ENCODE measurements at regions not wholly inside any gene's neighbourhood (a gene's known extent, or its start where the extent isn't known, plus 50 kb on each side); places are given as distances from the start of the nearest gene placed in this dataset.

DNA sequence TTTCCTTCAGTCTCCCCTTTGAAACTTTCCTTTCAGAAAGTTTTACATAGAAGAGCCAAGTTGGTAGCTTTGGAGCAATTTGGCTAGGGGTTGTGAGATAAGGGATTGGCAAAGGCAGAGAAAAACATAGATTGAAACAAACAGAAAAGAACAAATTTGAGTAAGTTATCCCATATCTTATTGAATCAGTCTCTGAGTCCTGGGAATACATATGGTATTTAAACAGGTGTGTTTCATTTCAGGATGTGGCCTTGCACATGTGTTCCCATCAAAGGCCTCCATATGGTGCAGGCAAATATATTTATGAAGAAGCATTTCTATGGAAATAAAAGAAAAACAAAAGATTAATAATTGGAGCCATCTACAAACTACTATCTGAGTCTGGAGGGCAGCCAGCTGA is 227.9 kb upstream of the ZFP42 start:
- DNase-seq (ENCODE audit: low read depth, low spot score), result no peak
- Histone ChIP-seq H3K9me3 (ENCODE audit: control insufficient read depth, insufficient read depth, low read length) (no peaks in the 10 kb centered on the region), H3K4me1 (ENCODE audit: control insufficient read depth, insufficient read depth, low read length) (no peaks in the 10 kb centered on the region), H3K27ac (ENCODE audit: low read length) (no peak overlapping the region), H3K4me3 (ENCODE audit: low read length) (no peak overlapping the region), H3K27me3 (ENCODE audit: control insufficient read depth, insufficient read depth, low read length) (no peaks in the 10 kb centered on the region), H3K36me3 (ENCODE audit: control insufficient read depth, insufficient read depth, low read length) (no peaks in the 10 kb centered on the region)

DNA sequence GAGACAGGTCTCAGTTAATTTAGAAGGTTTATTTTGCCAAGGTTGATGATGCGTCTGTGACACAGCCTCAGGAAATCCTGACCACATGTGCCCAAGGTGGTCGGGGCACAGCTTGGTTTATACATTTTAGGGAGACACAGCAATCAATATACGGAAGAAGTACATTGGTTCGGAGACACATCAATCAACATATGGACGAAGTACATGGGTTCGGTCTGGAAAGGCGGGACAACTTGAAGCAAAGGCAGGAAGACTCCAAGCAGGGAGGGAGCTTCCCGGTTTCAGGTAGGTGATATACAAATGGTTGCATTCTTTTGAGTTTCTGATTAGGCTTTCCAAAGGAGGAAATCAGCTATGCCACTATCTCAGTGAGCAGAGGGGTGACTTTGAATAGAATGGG is 225.2 kb upstream of the ZFP42 start:
- no CpG with 5 or more reads among the region's 8 CpGs for WGBS (ENCODE audit: insufficient coverage, insufficient read length)
- Histone ChIP-seq H3K4me1 (ENCODE audit: control insufficient read depth, insufficient read depth, low read length) (no peaks in the 10 kb centered on the region), H3K27me3 (ENCODE audit: control insufficient read depth, insufficient read depth, low read length) (no peaks in the 10 kb centered on the region), H3K4me3 (ENCODE audit: low read length) (no peak overlapping the region), H3K27ac (ENCODE audit: low read length) (no peak overlapping the region), H3K36me3 (ENCODE audit: control insufficient read depth, insufficient read depth, low read length) (no peaks in the 10 kb centered on the region), H3K9me3 (ENCODE audit: control insufficient read depth, insufficient read depth, low read length) (no peaks in the 10 kb centered on the region)
- peak; percentile 48 for DNase-seq (ENCODE audit: low read depth, low spot score)

- Histone ChIP-seq H3K36me3 (ENCODE audit: control insufficient read depth, insufficient read depth, low read length) (no peaks in the 10 kb centered on the region), H3K27ac (ENCODE audit: low read length) (no peak overlapping the region), H3K9me3 (ENCODE audit: control insufficient read depth, insufficient read depth, low read length) (peaks cover 2% of the 10 kb centered on the region), H3K27me3 (ENCODE audit: control insufficient read depth, insufficient read depth, low read length) (no peaks in the 10 kb centered on the region), H3K4me3 (ENCODE audit: low read length) (no peak overlapping the region), H3K4me1 (ENCODE audit: control insufficient read depth, insufficient read depth, low read length) (no peaks in the 10 kb centered on the region)
- no CpG with 5 or more reads among the region's 3 CpGs for WGBS (ENCODE audit: insufficient coverage, insufficient read length)
- no peak for DNase-seq (ENCODE audit: low read depth, low spot score)
These were observed 217.6 kb upstream of the ZFP42 start for GRCh38 chr4:187777954-187778353.

- Histone ChIP-seq H3K9me3 (ENCODE audit: control insufficient read depth, insufficient read depth, low read length) (peaks cover 2% of the 10 kb centered on the region), H3K4me3 (ENCODE audit: low read length) (no peak overlapping the region), H3K4me1 (ENCODE audit: control insufficient read depth, insufficient read depth, low read length) (no peaks in the 10 kb centered on the region), H3K27me3 (ENCODE audit: control insufficient read depth, insufficient read depth, low read length) (no peaks in the 10 kb centered on the region), H3K27ac (ENCODE audit: low read length) (no peak overlapping the region), H3K36me3 (ENCODE audit: control insufficient read depth, insufficient read depth, low read length) (no peaks in the 10 kb centered on the region)
- no peak for DNase-seq (ENCODE audit: low read depth, low spot score)
- no CpG with 5 or more reads among the region's 2 CpGs for WGBS (ENCODE audit: insufficient coverage, insufficient read length)
These were observed 215.5 kb upstream of the ZFP42 start for GRCh38 chr4:187780070-187780469.

DNA sequence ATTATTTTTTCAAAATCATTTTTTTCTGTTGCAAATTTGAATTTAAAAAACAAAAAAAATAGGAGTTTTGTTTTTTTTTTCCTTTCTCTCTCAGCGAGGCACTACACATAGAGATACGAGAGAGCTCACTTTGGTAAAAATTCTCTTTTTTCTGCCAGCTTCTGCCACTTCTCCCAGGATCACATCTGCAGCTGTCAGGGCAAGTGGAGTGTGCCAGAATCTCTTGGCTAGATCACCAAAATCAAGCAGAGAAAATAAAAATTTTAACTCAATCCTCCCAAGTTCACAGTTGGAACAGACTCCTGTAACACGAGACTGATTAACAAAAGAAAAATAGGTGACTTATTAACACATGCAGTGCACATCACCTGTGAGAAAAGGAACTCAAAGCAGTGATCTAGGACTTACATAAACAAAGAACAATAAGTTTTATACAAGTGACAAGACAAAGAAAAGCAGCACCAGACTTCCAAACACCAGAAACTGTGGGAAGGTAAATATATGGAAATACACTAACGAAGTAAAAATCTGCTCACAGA is 213.2 kb upstream of the ZFP42 start:
- no peak for DNase-seq (ENCODE audit: low read depth, low spot score)
- WGBS (ENCODE audit: insufficient coverage, insufficient read length), result no CpG with 5 or more reads among the region's 4 CpGs
- H3K36me3 ChIP-seq (ENCODE audit: control insufficient read depth, insufficient read depth, low read length), result no peaks in the 10 kb centered on the region
- H3K27me3 ChIP-seq (ENCODE audit: control insufficient read depth, insufficient read depth, low read length), result no peaks in the 10 kb centered on the region
- H3K4me3 ChIP-seq (ENCODE audit: low read length), result no peak overlapping the region
- H3K4me1 ChIP-seq (ENCODE audit: control insufficient read depth, insufficient read depth, low read length), result no peaks in the 10 kb centered on the region
- no peak overlapping the region for H3K27ac ChIP-seq (ENCODE audit: low read length)
- peaks cover 2% of the 10 kb centered on the region for H3K9me3 ChIP-seq (ENCODE audit: control insufficient read depth, insufficient read depth, low read length)

DNA sequence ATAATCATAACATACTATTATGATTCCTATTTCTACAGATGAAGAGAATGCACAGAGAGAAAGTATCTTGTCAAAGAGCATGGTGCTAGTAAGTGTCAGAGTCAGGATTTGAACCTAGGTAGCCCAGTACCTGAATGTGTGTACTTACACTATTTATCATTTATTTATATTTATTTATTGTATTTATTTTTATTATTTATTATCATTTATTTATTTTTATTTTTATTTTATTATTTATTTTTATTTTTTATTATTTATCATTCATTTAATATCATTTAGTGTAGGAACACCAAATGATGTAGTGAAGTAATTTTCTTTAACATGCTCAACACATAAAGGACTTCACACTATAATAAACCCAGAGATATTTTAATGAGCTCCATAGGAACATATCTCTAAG is 209.4 kb upstream of the ZFP42 start:
- Histone ChIP-seq H3K9me3 (ENCODE audit: control insufficient read depth, insufficient read depth, low read length) (no peaks in the 10 kb centered on the region), H3K4me1 (ENCODE audit: control insufficient read depth, insufficient read depth, low read length) (no peaks in the 10 kb centered on the region), H3K4me3 (ENCODE audit: low read length) (no peak overlapping the region), H3K36me3 (ENCODE audit: control insufficient read depth, insufficient read depth, low read length) (no peaks in the 10 kb centered on the region), H3K27ac (ENCODE audit: low read length) (no peak overlapping the region), H3K27me3 (ENCODE audit: control insufficient read depth, insufficient read depth, low read length) (no peaks in the 10 kb centered on the region)
- no peak for DNase-seq (ENCODE audit: low read depth, low spot score)

DNA sequence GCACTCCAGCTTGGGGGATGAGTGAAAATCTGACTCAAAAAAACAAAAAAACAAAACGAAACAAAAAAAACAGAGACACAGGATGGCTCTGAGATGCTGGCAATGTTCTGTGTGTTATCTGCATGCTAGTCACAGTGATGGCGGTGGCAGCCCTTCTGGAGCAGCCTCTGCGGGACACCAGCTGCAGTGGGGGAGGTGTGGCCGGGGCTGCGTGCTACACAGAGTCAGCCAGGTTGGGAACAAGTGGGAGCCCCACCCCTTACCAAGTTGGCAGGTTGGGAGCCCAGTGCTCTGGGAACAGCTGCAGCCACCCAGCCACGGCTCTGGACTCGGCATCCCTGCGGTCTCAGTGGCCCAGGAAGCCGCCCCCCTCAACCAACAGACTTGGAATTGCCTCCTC is 206.5 kb upstream of the ZFP42 start:
- no peaks in the 10 kb centered on the region for H3K9me3 ChIP-seq (ENCODE audit: control insufficient read depth, insufficient read depth, low read length)
- H3K27me3 ChIP-seq (ENCODE audit: control insufficient read depth, insufficient read depth, low read length), result no peaks in the 10 kb centered on the region
- no peak overlapping the region for H3K27ac ChIP-seq (ENCODE audit: low read length)
- no peaks in the 10 kb centered on the region for H3K36me3 ChIP-seq (ENCODE audit: control insufficient read depth, insufficient read depth, low read length)
- no peak for DNase-seq (ENCODE audit: low read depth, low spot score)
- no peaks in the 10 kb centered on the region for H3K4me1 ChIP-seq (ENCODE audit: control insufficient read depth, insufficient read depth, low read length)
- no CpG with 5 or more reads among the region's 9 CpGs for WGBS (ENCODE audit: insufficient coverage, insufficient read length)
- H3K4me3 ChIP-seq (ENCODE audit: low read length), result no peak overlapping the region

GRCh38 chr4:187795737-187796136 is 199.8 kb upstream of the ZFP42 start:
- H3K9me3 ChIP-seq (ENCODE audit: control insufficient read depth, insufficient read depth, low read length), result no peaks in the 10 kb centered on the region
- DNase-seq (ENCODE audit: low read depth, low spot score), result no peak
- no peaks in the 10 kb centered on the region for H3K4me1 ChIP-seq (ENCODE audit: control insufficient read depth, insufficient read depth, low read length)
- H3K36me3 ChIP-seq (ENCODE audit: control insufficient read depth, insufficient read depth, low read length), result no peaks in the 10 kb centered on the region
- H3K4me3 ChIP-seq (ENCODE audit: low read length), result no peak overlapping the region
- no peaks in the 10 kb centered on the region for H3K27me3 ChIP-seq (ENCODE audit: control insufficient read depth, insufficient read depth, low read length)
- H3K27ac ChIP-seq (ENCODE audit: low read length), result no peak overlapping the region

DNA sequence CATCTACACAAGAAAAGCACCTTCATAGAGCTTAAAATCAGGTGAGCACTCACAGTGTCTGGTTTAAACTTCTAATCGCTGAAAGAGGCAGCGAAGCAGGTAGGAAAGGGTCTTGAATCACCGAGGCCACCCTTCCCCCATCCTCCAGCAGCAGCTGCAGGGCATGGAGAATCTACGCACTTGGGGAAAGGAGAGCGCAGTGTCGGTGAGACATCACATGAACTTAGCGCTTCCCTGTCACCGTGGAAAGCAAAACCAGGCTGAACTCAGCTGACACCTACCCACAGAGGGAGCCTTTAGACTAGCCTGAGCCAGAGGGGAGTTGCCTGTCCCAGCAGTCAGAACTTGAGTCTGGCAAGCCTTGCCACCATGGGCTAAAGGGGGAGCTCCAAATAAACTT is 197.2 kb upstream of the ZFP42 start:
- peak; percentile 11 for DNase-seq (ENCODE audit: low read depth, low spot score)
- WGBS (ENCODE audit: insufficient coverage, insufficient read length), result no CpG with 5 or more reads among the region's 8 CpGs
- no peak overlapping the region for H3K27ac ChIP-seq (ENCODE audit: low read length)

DNA sequence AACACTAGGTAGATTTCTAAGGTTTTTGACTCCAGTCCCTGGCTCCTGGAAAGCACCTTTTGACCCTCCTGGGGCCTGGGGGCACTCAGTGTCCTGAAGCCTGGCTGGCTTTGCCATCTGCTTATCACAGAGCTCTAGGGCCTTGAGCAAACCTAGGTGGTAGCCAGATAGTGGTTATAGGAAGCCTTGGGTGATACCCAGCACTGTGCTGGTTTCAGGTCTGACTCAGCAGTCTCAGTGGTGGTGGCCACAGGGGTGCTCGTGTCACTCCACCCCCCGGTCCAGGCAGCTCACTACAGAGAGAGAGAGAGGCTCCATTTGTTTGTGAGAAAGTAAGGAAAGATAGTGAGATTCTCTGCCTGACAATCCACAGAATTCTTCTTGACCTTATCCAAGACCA is 195.8 kb upstream of the ZFP42 start:
- Histone ChIP-seq H3K27ac (ENCODE audit: low read length) (no peak overlapping the region), H3K4me3 (ENCODE audit: low read length) (no peak overlapping the region), H3K36me3 (ENCODE audit: control insufficient read depth, insufficient read depth, low read length) (no peaks in the 10 kb centered on the region), H3K9me3 (ENCODE audit: control insufficient read depth, insufficient read depth, low read length) (no peaks in the 10 kb centered on the region), H3K27me3 (ENCODE audit: control insufficient read depth, insufficient read depth, low read length) (no peaks in the 10 kb centered on the region), H3K4me1 (ENCODE audit: control insufficient read depth, insufficient read depth, low read length) (no peaks in the 10 kb centered on the region)
- no peak for DNase-seq (ENCODE audit: low read depth, low spot score)
- no CpG with 5 or more reads among the region's 2 CpGs for WGBS (ENCODE audit: insufficient coverage, insufficient read length)

More for the DNA sequence above, 197.2 kb upstream of the ZFP42 start:
- Histone ChIP-seq H3K27me3 (ENCODE audit: control insufficient read depth, insufficient read depth, low read length) (no peaks in the 10 kb centered on the region), H3K4me1 (ENCODE audit: control insufficient read depth, insufficient read depth, low read length) (no peaks in the 10 kb centered on the region), H3K9me3 (ENCODE audit: control insufficient read depth, insufficient read depth, low read length) (no peaks in the 10 kb centered on the region), H3K4me3 (ENCODE audit: low read length) (no peak overlapping the region), H3K36me3 (ENCODE audit: control insufficient read depth, insufficient read depth, low read length) (no peaks in the 10 kb centered on the region)

DNA sequence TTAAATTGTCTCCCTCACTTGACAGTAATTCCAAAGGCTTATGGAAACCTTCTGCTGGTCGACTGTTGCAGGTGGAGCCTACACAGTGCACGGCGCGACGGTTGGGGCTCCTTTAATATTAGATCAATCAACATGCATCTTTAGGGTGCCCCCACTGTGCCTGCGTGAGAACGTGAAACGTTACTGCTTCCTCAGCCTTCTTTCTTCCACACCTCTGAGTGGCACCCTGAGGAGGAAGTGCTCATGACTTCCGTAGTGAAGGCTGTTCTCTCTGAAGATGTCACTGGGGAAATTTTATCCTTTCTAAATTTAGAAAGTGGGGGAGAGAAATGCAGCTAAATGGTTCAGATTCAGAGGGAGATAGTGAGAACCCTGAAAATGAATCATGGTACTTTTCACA is 184.0 kb upstream of the ZFP42 start:
- Histone ChIP-seq H3K27ac (ENCODE audit: low read length) (no peak overlapping the region), H3K4me1 (ENCODE audit: control insufficient read depth, insufficient read depth, low read length) (0 out of 2 replicates have a peak, but pooled peaks cover 1% of the 10 kb centered on the region), H3K27me3 (ENCODE audit: control insufficient read depth, insufficient read depth, low read length) (no peaks in the 10 kb centered on the region), H3K9me3 (ENCODE audit: control insufficient read depth, insufficient read depth, low read length) (no peaks in the 10 kb centered on the region), H3K36me3 (ENCODE audit: control insufficient read depth, insufficient read depth, low read length) (no peaks in the 10 kb centered on the region), H3K4me3 (ENCODE audit: low read length) (no peak overlapping the region)
- DNase-seq (ENCODE audit: low read depth, low spot score), result no peak
- WGBS (ENCODE audit: insufficient coverage, insufficient read length), result no CpG with 5 or more reads among the region's 9 CpGs

All from iPS DF 6.9 (cell line).